ENCODE measurements at regions not wholly inside any gene's neighbourhood (a gene's known extent, or its start where the extent isn't known, plus 50 kb on each side); places are given as distances from the start of the nearest gene placed in this dataset.

DNA sequence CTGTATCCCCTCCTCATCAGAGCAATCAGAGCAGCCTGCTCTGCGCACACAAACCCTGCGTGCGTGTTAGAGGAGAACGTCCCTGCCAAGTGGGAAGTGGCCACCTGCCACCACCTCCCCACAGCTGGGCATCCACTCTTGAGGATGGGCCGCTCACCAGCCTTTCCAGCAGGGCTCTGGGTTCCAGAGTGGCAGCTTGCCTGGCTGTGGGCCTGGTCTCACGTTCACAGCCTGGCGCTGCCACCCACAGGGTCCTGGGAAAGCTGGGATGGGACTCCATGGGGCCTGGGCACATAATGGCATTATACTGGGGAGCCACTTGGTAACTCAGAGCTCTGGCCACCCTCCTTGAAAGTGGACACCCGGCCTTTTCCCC, 151.1 kb upstream of the PPP2R2D start:
- TF ChIP-seq, protein P1, sequence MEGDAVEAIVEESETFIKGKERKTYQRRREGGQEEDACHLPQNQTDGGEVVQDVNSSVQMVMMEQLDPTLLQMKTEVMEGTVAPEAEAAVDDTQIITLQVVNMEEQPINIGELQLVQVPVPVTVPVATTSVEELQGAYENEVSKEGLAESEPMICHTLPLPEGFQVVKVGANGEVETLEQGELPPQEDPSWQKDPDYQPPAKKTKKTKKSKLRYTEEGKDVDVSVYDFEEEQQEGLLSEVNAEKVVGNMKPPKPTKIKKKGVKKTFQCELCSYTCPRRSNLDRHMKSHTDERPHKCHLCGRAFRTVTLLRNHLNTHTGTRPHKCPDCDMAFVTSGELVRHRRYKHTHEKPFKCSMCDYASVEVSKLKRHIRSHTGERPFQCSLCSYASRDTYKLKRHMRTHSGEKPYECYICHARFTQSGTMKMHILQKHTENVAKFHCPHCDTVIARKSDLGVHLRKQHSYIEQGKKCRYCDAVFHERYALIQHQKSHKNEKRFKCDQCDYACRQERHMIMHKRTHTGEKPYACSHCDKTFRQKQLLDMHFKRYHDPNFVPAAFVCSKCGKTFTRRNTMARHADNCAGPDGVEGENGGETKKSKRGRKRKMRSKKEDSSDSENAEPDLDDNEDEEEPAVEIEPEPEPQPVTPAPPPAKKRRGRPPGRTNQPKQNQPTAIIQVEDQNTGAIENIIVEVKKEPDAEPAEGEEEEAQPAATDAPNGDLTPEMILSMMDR (IDR thresholded peaks at IDR 0.05): no peak
- TF ChIP-seq POLR2A (IDR thresholded peaks at IDR 0.05) (no peak), EP300 (IDR thresholded peaks at IDR 0.05) (no peak)
